ENCODE measurements at regions not wholly inside any gene's neighbourhood (a gene's known extent, or its start where the extent isn't known, plus 50 kb on each side); places are given as distances from the start of the nearest gene placed in this dataset.
"Not testable (repeated sequence)": the region's sequence is repeated elsewhere in the genome, so short reads cannot be mapped to it uniquely, and the experiment has no call there.

DNA sequence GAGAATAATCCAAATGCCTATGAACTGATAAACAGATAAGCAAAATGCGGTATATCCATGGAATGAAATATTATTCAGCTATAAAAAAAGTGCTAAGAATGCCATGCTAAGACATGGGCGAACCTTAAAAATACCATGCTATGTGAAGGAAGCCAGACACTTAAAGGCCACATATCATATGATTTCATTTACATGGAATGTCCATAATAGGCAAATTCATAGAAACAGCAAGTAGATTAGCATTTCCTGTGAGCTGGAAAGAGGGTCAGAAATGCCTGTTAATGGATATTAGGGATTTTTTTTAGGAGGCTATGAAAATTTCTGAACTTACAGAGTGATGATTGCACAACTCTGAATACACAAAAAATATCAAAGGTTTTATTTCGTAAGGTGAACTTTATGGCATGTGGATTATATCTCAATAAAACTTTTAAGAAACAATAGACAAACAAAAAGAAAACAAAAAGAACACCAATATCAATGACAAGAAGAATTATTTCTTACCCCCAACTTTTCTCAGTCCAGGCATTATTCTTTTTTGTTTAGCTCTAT is 1207.7 kb downstream of the SUCLG1 start:
- H3K4me3 ChIP-seq (ENCODE audit: low read length), result no peak overlapping the region
- no peak overlapping the region for H2AK5ac ChIP-seq (ENCODE audit: low read length)
- no CpG with 5 or more reads among the region's 3 CpGs for WGBS (ENCODE audit: extremely low coverage, insufficient coverage, low lambda C conversion rate)
- H3K56ac ChIP-seq (ENCODE audit: low read length), result no peak overlapping the region
- H3K79me1 ChIP-seq (ENCODE audit: low read length), result no peaks in the 10 kb centered on the region
- no peaks in the 10 kb centered on the region for H3K36me3 ChIP-seq (ENCODE audit: control insufficient read depth, insufficient read depth, low read length)
- H2BK120ac ChIP-seq (ENCODE audit: low read depth, low read length), result no peak overlapping the region
- no peaks in the 10 kb centered on the region for H3K4me1 ChIP-seq (ENCODE audit: control insufficient read depth, low read depth, low read length)
- DNase-seq, result no peak
- H4K5ac ChIP-seq (ENCODE audit: low read length), result no peak overlapping the region
- no peaks in the 10 kb centered on the region for H3K27me3 ChIP-seq (ENCODE audit: insufficient read depth, low read length, poor library complexity)
- no peak overlapping the region for H2BK15ac ChIP-seq (replicated peaks; ENCODE audit: low read depth)
- H3K9ac ChIP-seq (ENCODE audit: low read length), result no peak overlapping the region
- no peak overlapping the region for H4K8ac ChIP-seq (ENCODE audit: low read depth, low read length)
- H3K4me2 ChIP-seq (ENCODE audit: low read length), result no peak overlapping the region
- H3K18ac ChIP-seq (ENCODE audit: low read length), result no peak overlapping the region
- H2BK5ac ChIP-seq (ENCODE audit: low read length), result no peak overlapping the region
- H3K27ac ChIP-seq (ENCODE audit: low read depth, low read length), result no peak overlapping the region
- H3K23ac ChIP-seq (ENCODE audit: low read length), result no peak overlapping the region
- no peaks in the 10 kb centered on the region for H3K79me2 ChIP-seq (ENCODE audit: control insufficient read depth, insufficient read depth, low read length)
- no peak overlapping the region for H3K4ac ChIP-seq (ENCODE audit: low read depth, low read length)

DNA sequence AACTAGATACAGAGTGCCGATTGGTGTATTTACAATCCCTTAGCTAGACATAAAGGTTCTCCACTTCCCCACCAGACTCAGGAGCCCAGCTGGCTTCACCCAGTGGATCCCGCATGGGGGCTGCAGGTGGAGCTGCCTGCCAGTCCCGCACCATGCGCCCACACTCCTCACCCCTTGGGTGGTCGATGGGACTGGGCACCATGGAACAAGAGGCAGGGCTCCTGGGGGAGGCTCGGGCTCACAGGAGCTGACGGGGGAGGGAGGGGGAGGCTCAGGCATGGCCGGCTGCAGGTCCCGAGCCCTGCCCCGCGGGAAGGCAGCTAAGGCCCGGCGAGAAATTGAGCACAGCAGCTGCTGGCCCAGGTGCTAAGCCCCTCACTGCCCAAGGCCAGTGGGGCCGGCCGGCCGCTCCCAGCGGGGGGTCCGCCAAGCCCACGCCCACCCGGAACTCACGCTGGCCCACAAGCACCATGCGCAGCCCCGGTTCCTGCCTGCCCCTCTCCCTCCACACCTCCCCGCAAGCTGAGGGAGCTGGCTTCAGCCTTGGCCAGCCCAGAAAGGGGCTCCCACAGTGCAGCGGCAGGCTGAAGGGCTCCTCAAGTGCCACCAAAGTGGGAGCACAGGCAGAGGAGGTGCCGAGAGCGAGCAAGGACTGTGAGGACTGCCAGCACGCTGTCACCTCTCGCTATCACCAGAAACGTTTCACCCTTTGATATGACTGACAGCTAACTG is 1213.1 kb downstream of the SUCLG1 start:
- H3K27ac ChIP-seq (ENCODE audit: low read depth, low read length); H2BK120ac ChIP-seq (ENCODE audit: low read depth, low read length); H3K36me3 ChIP-seq (ENCODE audit: control insufficient read depth, insufficient read depth, low read length); H3K4me3 ChIP-seq (ENCODE audit: low read length); H3K4ac ChIP-seq (ENCODE audit: low read depth, low read length); H3K9ac ChIP-seq (ENCODE audit: low read length); H3K56ac ChIP-seq (ENCODE audit: low read length); H4K5ac ChIP-seq (ENCODE audit: low read length); DNase-seq; H3K79me2 ChIP-seq (ENCODE audit: control insufficient read depth, insufficient read depth, low read length); H3K23ac ChIP-seq (ENCODE audit: low read length); H3K4me2 ChIP-seq (ENCODE audit: low read length); H2BK5ac ChIP-seq (ENCODE audit: low read length); H3K4me1 ChIP-seq (ENCODE audit: control insufficient read depth, low read depth, low read length); H3K79me1 ChIP-seq (ENCODE audit: low read length); H2AK5ac ChIP-seq (ENCODE audit: low read length); H4K8ac ChIP-seq (ENCODE audit: low read depth, low read length); H3K27me3 ChIP-seq (ENCODE audit: insufficient read depth, low read length, poor library complexity); H2BK15ac ChIP-seq (replicated peaks; ENCODE audit: low read depth); H3K18ac ChIP-seq (ENCODE audit: low read length): not testable (repeated sequence)
- no CpG with 5 or more reads among the region's 30 CpGs for whole genome bisulfite sequencing (ENCODE audit: extremely low coverage, insufficient coverage, low lambda C conversion rate)

DNA sequence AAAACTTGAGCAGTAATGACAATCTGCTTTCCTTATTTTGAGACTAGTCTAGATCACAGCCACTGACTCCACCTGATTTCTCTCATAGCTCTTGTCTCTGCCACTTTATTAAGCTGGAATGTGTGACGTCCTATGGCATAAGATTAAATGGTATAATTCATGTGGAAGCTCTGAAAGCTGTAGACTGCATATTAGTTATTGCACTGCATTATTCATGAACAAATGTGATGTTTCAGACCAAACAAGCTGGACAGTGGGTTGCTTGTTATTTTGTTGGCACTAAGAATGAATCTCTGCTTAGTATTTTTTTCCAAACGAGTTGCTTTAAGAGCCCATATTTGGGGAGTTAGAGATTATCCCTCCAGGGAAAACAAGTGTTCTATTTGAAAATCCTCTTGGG is 1218.5 kb downstream of the SUCLG1 start:
- H3K9ac ChIP-seq (ENCODE audit: low read length), result no peak overlapping the region
- H4K8ac ChIP-seq (ENCODE audit: low read depth, low read length), result no peak overlapping the region
- no peak overlapping the region for H2BK15ac ChIP-seq (replicated peaks; ENCODE audit: low read depth)
- H3K4me3 ChIP-seq (ENCODE audit: low read length), result no peak overlapping the region
- no peak overlapping the region for H4K5ac ChIP-seq (ENCODE audit: low read length)
- H2BK5ac ChIP-seq (ENCODE audit: low read length), result no peak overlapping the region
- no peaks in the 10 kb centered on the region for H3K27me3 ChIP-seq (ENCODE audit: insufficient read depth, low read length, poor library complexity)
- no peaks in the 10 kb centered on the region for H3K79me2 ChIP-seq (ENCODE audit: control insufficient read depth, insufficient read depth, low read length)
- H3K27ac ChIP-seq (ENCODE audit: low read depth, low read length), result no peak overlapping the region
- H3K4ac ChIP-seq (ENCODE audit: low read depth, low read length), result no peak overlapping the region
- H2AK5ac ChIP-seq (ENCODE audit: low read length), result no peak overlapping the region
- no peaks in the 10 kb centered on the region for H3K36me3 ChIP-seq (ENCODE audit: control insufficient read depth, insufficient read depth, low read length)
- no peak overlapping the region for H3K4me2 ChIP-seq (ENCODE audit: low read length)
- no peak overlapping the region for H2BK120ac ChIP-seq (ENCODE audit: low read depth, low read length)
- H3K4me1 ChIP-seq (ENCODE audit: control insufficient read depth, low read depth, low read length), result no peaks in the 10 kb centered on the region
- DNase-seq, result no peak
- H3K23ac ChIP-seq (ENCODE audit: low read length), result no peak overlapping the region
- WGBS (ENCODE audit: extremely low coverage, insufficient coverage, low lambda C conversion rate), result no CpG with 5 or more reads among the region's 2 CpGs
- H3K56ac ChIP-seq (ENCODE audit: low read length), result no peak overlapping the region
- no peaks in the 10 kb centered on the region for H3K79me1 ChIP-seq (ENCODE audit: low read length)
- no peak overlapping the region for H3K18ac ChIP-seq (ENCODE audit: low read length)

DNA sequence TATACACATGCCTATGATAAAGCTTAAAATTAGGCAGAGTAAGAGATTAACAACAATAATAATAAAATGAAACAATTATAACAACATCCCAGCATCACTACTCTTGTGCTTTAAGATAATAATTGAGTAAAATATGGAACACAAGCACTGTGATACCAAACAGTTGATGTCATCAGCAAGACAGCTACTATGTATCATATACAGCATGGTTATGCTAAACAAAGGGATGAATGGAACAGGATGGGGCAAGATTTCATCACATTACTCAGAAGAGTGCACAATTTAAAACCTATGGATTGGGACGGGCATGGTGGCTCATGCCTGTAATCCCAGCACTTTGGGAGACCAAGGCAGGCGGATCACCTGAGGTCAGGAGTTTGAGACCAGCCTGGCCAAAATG is 1221.0 kb downstream of the SUCLG1 start:
- WGBS (ENCODE audit: extremely low coverage, insufficient coverage, low lambda C conversion rate), result no CpG with 5 or more reads among the region's 2 CpGs
- Histone ChIP-seq H3K36me3 (ENCODE audit: control insufficient read depth, insufficient read depth, low read length) (no peaks in the 10 kb centered on the region), H4K5ac (ENCODE audit: low read length) (no peak overlapping the region), H2BK15ac (replicated peaks; ENCODE audit: low read depth) (no peak overlapping the region), H3K79me2 (ENCODE audit: control insufficient read depth, insufficient read depth, low read length) (no peaks in the 10 kb centered on the region), H3K79me1 (ENCODE audit: low read length) (no peaks in the 10 kb centered on the region), H3K4me1 (ENCODE audit: control insufficient read depth, low read depth, low read length) (no peaks in the 10 kb centered on the region), H2AK5ac (ENCODE audit: low read length) (no peak overlapping the region), H3K4me3 (ENCODE audit: low read length) (no peak overlapping the region), H2BK5ac (ENCODE audit: low read length) (no peak overlapping the region), H3K56ac (ENCODE audit: low read length) (no peak overlapping the region), H3K27me3 (ENCODE audit: insufficient read depth, low read length, poor library complexity) (no peaks in the 10 kb centered on the region), H3K4me2 (ENCODE audit: low read length) (no peak overlapping the region), H3K4ac (ENCODE audit: low read depth, low read length) (no peak overlapping the region), H4K8ac (ENCODE audit: low read depth, low read length) (no peak overlapping the region), H3K18ac (ENCODE audit: low read length) (no peak overlapping the region), H3K27ac (ENCODE audit: low read depth, low read length) (no peak overlapping the region), H3K9ac (ENCODE audit: low read length) (no peak overlapping the region), H2BK120ac (ENCODE audit: low read depth, low read length) (no peak overlapping the region), H3K23ac (ENCODE audit: low read length) (no peak overlapping the region)
- no peak for DNase-seq

DNA sequence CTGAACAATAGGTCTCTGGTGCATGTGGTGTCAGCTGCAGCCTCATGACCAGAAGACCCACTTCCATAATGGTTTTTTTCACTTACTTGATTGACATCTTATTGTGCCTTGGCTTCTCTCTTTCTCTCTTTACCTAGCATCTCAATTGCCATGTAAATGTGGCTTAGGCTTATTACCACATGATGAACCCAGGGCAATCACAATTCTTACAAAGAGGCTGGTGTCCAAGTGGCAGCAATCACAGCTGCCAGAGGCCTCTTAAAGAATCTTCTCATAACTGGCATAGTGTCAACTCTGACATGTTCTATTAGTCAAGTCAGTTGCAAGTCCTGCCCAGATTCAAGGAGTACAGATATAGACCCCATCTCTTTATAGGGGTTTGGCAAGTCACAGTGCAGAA is 1224.8 kb downstream of the SUCLG1 start:
- H3K9ac ChIP-seq (ENCODE audit: low read length), result no peak overlapping the region
- H3K79me1 ChIP-seq (ENCODE audit: low read length), result no peaks in the 10 kb centered on the region
- no peaks in the 10 kb centered on the region for H3K4me1 ChIP-seq (ENCODE audit: control insufficient read depth, low read depth, low read length)
- no peak overlapping the region for H3K4ac ChIP-seq (ENCODE audit: low read depth, low read length)
- no peak overlapping the region for H3K18ac ChIP-seq (ENCODE audit: low read length)
- H3K4me3 ChIP-seq (ENCODE audit: low read length), result no peak overlapping the region
- no peak overlapping the region for H2BK120ac ChIP-seq (ENCODE audit: low read depth, low read length)
- H3K23ac ChIP-seq (ENCODE audit: low read length), result no peak overlapping the region
- no peaks in the 10 kb centered on the region for H3K79me2 ChIP-seq (ENCODE audit: control insufficient read depth, insufficient read depth, low read length)
- DNase-seq, result no peak
- no peaks in the 10 kb centered on the region for H3K36me3 ChIP-seq (ENCODE audit: control insufficient read depth, insufficient read depth, low read length)
- no peak overlapping the region for H4K8ac ChIP-seq (ENCODE audit: low read depth, low read length)
- H2BK15ac ChIP-seq (replicated peaks; ENCODE audit: low read depth), result no peak overlapping the region
- H2BK5ac ChIP-seq (ENCODE audit: low read length), result no peak overlapping the region
- H3K27me3 ChIP-seq (ENCODE audit: insufficient read depth, low read length, poor library complexity), result no peaks in the 10 kb centered on the region
- H3K27ac ChIP-seq (ENCODE audit: low read depth, low read length), result no peak overlapping the region
- no peak overlapping the region for H3K4me2 ChIP-seq (ENCODE audit: low read length)
- no peak overlapping the region for H2AK5ac ChIP-seq (ENCODE audit: low read length)
- H4K5ac ChIP-seq (ENCODE audit: low read length), result no peak overlapping the region
- no peak overlapping the region for H3K56ac ChIP-seq (ENCODE audit: low read length)

DNA sequence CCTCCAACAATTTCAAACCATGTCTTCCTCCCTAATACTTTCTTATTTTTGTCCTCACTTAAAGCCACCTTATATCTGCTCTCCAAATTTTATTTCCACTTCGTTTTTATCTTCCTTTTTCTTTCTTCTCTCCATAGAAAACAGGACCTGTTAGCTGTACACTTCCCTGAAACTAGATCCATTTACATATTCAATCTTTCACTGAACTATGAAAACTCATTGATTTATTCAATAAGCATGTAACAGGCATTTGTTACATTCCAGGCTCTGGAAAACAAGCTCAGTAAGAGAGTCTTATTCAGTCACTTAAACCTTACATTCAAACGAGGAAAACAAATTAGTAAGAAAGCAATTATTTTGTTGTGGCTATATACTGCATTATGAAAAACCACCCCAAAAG is 1225.3 kb downstream of the SUCLG1 start:
- H3K27ac ChIP-seq (ENCODE audit: low read depth, low read length), result no peak overlapping the region

More for the DNA sequence above, 1225.3 kb downstream of the SUCLG1 start:
- Histone ChIP-seq H3K4me2 (ENCODE audit: low read length) (no peak overlapping the region), H3K9ac (ENCODE audit: low read length) (no peak overlapping the region), H4K5ac (ENCODE audit: low read length) (no peak overlapping the region), H3K18ac (ENCODE audit: low read length) (no peak overlapping the region), H3K79me1 (ENCODE audit: low read length) (no peaks in the 10 kb centered on the region), H3K4me1 (ENCODE audit: control insufficient read depth, low read depth, low read length) (no peaks in the 10 kb centered on the region), H2BK5ac (ENCODE audit: low read length) (no peak overlapping the region), H3K23ac (ENCODE audit: low read length) (no peak overlapping the region), H4K8ac (ENCODE audit: low read depth, low read length) (no peak overlapping the region), H3K4me3 (ENCODE audit: low read length) (no peak overlapping the region), H3K27me3 (ENCODE audit: insufficient read depth, low read length, poor library complexity) (no peaks in the 10 kb centered on the region), H3K79me2 (ENCODE audit: control insufficient read depth, insufficient read depth, low read length) (no peaks in the 10 kb centered on the region), H3K36me3 (ENCODE audit: control insufficient read depth, insufficient read depth, low read length) (no peaks in the 10 kb centered on the region), H2BK120ac (ENCODE audit: low read depth, low read length) (no peak overlapping the region), H3K4ac (ENCODE audit: low read depth, low read length) (no peak overlapping the region), H2AK5ac (ENCODE audit: low read length) (no peak overlapping the region), H3K56ac (ENCODE audit: low read length) (no peak overlapping the region), H2BK15ac (replicated peaks; ENCODE audit: low read depth) (no peak overlapping the region)
- DNase-seq, result no peak
- 100% methylated on average over 1 of the region's 2 CpGs for WGBS (ENCODE audit: extremely low coverage, insufficient coverage, low lambda C conversion rate)

Data from mesendoderm (in vitro differentiated cells).